ENCODE measurements at regions not wholly inside any gene's neighbourhood (a gene's known extent, or its start where the extent isn't known, plus 50 kb on each side); places are given as distances from the start of the nearest gene placed in this dataset.
"Not testable (repeated sequence)": the region's sequence is repeated elsewhere in the genome, so short reads cannot be mapped to it uniquely, and the experiment has no call there.

DNA sequence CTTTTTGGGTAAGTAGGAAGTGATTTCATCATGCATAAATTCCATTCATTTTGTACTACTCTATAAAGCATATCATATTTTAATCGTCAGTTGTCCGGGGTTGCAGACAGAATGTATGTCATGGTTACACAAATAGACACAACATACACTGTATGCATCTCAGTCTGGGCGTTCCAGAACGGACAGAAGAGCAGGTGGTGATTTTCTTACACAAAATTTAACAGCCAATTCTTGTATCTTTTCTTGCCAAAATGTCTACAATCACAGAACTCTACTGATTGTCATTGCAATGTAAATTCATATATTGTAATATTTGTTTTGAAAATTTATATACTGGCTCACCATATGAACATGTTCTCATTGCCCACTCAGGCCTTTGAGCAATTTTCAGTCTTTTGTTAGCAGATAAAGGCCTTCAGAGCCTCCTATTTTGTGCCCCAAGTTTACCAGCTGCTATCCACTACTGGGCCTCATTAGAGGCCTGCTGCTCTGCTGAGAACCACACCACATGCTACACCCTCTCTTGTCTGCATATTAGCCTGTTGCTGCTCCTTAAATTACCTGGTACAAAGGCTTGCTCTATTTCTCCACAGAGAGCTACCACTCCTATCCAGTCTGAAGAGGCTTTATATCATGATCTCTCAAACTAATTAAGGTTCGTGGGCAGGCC lies 61.5 kb downstream of the PRDM13 start:
- no peak for DNase-seq (ENCODE audit: low read depth, low spot score)

DNA sequence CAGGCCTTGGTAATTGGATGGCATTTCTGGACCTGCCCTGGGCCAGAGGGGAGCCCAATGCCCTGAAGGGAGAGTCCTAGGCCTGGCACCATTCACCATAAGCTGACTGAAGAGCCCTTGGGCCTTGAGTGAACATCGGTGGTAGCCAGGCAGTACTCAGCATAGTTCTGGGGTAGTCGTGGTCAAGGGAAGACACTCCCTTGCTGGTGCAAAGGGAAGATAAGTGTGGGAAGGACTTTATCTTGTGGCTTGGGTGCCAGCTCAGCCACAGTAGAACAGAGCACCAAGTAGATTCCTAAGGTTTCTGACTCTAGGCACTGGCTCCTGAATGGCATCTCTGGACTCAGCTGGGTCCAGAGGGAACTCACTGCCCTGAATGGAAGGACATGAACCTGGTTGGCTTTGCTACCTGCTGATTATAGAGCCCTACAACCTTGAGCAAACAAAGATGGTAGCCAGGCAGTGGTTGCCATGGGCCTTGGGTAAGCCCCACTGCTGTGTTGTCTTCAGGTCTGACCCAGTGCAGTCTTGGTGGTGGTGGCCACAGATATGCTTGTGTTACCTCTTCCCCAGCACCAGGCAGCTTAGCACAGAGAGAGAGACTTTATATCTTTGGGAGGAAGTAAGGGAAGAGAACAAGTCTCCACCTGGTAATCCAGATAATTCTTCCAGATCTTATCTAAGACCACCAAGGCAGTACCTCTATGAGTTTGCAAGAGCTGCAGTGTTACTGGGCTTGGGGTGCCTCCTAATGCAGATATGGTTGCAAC lies 83.5 kb downstream of the PRDM13 start:
- DNase-seq (ENCODE audit: low read depth, low spot score): no peak

DNA sequence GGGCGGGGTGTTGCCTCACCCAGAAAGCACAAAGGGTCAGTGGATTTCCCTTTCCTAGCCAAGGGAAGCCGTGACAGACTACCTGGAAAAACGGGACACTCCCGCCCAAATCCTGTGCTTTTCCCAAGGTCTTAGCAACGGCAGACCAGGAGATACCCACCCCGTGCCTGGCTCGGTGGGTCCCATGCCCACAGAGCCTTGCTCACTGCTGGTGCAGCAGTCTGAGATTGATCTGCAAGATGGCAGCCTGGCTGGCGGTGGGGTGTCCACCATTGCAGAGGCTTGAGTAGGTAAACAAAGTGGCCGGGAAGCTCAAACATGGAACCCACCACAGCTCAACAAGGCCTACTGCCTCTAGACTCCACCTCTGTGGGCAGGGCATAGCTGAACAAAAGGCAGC lies 95.7 kb downstream of the PRDM13 start:
- DNase-seq (ENCODE audit: low read depth, low spot score): not testable (repeated sequence)

DNA sequence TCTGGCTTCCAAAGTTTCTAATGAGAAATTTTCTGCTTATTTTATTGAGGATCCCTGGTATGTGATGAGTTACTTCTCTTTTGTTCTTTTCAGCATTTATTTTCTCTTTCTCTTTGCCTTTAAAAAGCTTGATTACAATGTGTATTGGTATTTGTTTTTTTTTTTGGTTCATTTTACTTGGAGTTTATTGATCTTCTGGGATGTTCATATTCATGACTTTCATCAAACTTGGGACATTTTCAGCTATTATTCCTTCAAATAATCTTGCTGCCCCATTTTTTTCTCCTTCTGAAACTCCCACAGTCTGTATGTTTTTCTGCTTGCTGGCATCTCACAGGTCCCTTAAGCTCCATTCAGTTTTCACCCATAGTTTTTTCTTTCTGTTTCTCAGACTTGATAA lies 102.4 kb downstream of the PRDM13 start:
- DNase-seq (ENCODE audit: low read depth, low spot score): no peak

DNA sequence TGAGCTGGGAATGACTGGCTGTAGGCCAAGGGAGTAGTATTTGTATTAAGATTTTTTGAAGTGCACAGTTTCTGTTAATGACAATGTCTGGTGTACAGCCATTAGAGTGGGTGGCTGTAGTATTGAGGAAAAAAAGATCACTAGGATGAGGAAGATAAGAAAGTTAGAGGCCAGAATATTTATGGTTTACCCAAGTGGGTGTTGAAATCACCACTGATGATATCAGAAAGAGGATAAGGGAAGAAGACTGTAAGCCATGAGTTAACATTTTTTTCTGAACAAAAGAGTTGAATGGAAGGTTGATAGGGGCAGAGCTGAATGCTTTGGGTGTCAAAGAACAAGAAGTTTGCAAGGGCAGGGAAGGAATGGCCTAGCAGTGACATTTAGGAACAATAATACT lies 104.7 kb downstream of the PRDM13 start:
- DNase-seq (ENCODE audit: low read depth, low spot score): no peak

DNA sequence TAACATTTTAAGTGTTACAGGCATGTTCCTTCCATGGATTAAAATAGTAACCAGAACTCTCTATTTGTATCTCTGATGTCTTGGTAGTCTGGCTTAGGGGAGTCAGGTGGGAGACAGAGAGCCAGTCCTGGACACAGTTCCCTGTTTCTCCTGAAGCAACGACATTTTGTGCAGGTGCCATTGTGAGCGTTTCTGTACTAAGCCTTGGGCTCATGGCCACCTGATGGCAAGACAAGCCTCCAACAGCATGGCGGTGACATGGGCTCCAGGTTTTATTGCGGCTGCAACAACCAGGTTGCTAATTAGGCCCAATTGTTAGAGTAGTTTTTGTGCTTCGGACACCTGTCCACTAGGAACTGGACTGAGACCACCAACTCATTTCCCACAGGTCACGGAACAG lies 105.3 kb downstream of the PRDM13 start:
- no peak for DNase-seq (ENCODE audit: low read depth, low spot score)

DNA sequence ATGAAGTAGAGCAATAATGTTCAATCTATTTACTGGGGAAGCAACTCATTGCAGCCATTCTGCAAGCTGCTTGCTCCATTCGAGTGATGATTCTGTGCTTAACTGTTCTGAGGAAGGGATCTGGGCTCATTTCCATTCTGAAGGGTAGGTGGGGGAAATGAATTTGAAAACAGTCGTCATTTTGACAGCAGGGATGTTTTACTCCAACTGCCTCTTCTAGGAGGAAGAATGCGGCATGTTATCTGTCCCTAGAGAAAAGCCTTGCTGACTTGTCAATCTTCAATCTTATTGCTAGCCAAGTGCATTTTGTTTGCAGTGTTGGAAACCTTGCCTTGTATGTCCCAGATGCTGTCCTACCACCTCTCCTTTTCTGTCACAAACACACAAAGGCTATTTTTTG lies 105.9 kb downstream of the PRDM13 start:
- DNase-seq (ENCODE audit: low read depth, low spot score): no peak

DNA sequence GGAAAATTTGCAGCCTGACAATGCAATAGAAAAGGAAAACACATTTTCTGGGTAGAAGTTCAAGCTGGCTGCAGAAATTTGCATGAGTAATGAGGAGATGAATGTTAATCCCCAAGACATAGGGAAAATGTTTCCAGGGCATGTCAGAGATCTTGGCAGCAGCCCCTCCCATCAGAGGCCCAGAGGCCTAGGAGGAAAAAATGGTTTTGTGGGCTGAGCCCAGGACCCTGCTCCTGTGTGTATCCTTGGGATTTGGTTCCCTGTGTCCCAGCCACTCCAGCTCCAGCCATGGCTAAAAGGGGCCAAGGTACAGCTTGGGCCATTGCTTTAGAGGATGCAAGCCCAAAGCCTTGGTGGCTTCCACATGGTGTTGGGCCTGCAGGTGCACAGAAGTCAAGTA lies 115.4 kb downstream of the PRDM13 start:
- DNase-seq (ENCODE audit: low read depth, low spot score): not testable (repeated sequence)

DNA sequence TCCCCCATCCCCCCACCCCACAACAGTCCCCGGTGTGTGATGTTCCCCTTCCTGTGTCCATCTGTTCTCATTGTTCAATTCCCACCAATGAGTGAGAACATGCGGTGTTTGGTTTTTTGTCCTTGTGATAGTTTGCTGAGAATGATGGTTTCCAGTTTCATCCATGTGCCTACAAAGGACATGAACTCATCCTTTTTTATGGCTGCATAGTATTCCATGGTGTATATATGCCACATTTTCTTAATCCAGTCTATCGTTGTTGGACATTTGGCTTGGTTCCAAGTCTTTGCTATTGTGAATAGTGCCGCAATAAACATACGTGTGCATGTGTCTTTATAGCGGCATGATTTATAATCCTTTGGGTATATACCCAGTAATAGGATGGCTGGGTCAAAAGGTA lies 123.6 kb downstream of the PRDM13 start:
- not testable (repeated sequence) for DNase-seq (ENCODE audit: low read depth, low spot score)

DNA sequence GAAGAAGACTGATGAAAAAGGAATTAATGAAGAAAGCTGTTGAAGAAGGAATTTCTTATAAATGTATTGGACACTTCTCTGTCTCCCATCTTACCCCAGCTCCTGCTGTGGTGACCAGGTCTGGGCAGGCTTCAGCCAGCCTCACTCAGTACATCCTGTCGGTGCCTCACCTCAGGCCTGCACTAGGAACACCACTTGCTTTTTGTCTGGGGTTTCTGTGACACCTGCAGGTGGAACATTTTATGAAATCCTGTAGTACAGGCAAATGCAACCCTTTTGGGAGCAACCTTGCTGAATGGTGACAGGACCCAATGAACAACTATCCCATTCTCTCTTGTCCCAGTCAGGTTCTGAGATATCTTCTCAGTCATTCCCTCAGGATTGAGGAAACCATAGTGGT lies 129.7 kb downstream of the PRDM13 start:
- no peak for DNase-seq (ENCODE audit: low read depth, low spot score)

DNA sequence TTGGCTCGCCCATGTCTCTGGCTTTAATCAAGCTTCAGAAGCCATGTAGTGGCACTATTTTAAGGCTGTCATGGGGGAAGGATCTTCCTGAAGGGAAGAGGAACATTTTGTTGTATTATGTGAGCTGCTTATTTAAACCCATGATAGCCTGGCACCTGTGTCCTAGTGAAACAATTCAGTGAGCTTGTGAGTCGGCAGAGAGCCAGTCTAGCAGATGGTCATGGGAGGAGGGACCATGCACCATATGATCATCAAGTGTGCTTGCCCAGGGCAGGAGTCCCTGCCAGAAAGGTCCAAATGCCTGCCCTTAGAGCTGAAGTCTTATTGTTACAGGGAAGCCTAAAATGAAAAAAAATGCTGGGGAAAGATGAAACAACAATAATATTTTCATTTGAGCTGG lies 132.9 kb downstream of the PRDM13 start:
- no peak for DNase-seq (ENCODE audit: low read depth, low spot score)

DNA sequence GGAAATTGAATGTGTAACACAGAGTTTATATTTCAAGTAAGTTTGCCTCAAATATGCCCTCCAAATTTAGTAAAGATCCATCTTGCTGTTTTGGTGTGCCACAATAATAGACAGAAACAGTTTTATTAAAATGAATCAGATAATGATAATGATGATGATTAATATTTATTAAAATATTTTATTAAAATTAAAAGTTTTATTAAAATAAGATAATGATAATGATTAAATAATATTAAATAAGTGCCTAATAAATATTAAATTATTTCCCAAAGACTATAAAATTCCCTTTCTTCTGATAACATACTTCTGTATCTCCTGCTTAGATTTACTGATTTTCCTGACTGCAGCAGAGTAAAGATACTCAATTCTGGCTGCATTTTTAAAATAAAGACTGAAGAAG lies 134.5 kb downstream of the PRDM13 start:
- no peak for DNase-seq (ENCODE audit: low read depth, low spot score)

DNA sequence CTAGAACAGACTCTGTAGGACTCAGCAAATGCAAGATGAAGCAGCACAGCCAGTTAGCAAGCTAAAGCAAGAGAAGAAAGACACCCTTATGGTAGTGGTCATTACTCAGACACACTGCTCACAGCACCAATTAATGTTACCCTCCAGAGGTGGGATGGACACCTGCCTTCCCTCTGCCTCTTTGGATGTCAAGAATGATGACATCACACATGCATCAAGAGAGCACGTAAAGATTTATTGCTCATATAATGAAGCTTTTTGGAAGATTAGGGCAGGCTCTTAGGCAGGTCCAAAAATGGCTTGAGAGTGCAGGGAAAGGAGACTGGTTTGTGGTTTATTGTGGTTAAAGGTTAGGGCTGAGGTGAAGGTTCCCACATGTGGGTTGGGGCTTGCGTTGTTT lies 137.0 kb downstream of the PRDM13 start:
- DNase-seq (ENCODE audit: low read depth, low spot score): no peak

DNA sequence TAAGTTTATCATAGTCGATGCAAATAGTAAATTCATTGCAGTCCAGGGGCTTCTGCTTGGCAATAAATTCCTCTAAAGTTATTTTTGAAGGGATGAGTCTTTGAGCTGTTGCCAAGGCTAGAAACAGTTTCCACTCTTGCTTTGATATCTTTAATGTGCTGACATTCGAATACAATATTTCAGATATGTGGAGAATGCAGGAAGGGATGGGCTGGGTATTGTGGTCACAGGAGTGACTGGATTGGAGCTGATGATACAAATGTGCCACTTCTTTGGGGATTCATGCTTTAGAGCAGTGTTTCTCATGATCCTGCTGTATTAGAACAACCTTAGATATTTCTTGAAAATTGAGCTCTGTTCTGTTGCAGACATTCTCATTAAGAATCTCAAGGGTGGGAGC lies 139.0 kb downstream of the PRDM13 start:
- DNase-seq (ENCODE audit: low read depth, low spot score): no peak

DNA sequence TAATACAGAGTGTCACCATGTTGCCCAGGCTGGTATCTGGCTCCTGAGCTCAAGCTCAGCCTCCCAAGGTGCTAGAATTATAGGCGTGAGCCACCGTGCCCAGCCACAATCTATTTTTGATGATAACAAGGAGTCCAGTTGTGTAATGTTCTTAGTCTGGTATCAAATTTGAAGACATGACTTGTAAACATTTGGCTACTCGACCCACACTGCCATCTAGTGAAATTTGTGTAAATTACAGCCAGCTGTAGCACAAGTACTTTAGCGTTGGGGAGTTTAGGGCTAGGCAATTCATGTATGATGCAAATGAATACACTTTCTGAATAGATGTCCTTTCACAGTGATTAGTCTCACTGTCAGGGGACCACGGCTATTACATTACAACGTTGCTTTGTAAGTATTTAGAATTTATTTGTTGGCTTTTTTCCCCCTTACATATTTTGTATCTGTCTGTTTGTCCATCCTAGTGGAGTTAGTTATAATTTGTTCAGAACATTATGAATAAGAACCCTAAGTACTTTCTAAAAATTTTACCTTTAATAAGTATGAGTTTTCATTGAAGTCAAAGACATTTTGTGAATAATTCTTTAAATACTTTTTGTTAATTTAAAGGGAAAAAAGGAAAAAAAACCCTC lies 139.7 kb downstream of the PRDM13 start:
- peak; percentile 36 for DNase-seq (ENCODE audit: low read depth, low spot score)

DNA sequence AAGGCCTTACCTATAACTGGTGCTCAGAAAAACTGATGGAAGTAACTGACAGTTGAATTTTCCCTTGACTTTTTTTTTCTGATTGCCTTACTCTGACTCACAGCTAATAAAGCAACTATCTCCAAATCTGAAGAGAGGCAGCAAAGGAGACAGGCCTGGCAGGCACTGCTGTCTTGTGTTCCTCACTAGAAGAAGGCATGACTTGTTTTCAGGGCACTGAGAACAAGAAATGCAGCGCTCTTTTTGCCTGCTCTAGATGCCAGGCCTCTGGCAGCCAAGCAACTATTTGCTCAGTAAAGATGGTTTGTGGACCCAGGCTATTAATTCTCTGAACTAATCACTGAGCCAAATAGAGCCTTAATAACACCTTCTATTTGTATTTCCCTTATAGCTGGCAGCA lies 155.1 kb downstream of the PRDM13 start:
- DNase-seq (ENCODE audit: low read depth, low spot score): no peak

DNA sequence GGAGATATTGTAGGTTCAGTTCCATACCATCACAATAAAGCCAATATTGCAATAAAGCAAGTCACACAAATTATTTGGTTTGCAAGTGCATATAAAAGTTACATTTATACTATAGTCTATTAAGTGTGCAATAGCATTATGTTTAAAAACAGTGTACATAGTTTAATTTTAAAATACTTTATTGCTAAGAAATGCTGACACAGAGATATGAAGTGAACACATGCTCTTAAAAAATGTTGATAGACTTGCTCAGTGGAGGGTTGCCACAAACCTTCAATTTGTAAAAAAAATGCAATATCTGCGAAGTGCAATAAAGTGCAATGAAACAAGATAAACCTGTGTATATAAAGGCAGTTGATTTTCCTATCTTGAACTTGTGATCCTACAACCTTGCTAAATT lies 161.5 kb downstream of the PRDM13 start:
- no peak for DNase-seq (ENCODE audit: low read depth, low spot score)

DNA sequence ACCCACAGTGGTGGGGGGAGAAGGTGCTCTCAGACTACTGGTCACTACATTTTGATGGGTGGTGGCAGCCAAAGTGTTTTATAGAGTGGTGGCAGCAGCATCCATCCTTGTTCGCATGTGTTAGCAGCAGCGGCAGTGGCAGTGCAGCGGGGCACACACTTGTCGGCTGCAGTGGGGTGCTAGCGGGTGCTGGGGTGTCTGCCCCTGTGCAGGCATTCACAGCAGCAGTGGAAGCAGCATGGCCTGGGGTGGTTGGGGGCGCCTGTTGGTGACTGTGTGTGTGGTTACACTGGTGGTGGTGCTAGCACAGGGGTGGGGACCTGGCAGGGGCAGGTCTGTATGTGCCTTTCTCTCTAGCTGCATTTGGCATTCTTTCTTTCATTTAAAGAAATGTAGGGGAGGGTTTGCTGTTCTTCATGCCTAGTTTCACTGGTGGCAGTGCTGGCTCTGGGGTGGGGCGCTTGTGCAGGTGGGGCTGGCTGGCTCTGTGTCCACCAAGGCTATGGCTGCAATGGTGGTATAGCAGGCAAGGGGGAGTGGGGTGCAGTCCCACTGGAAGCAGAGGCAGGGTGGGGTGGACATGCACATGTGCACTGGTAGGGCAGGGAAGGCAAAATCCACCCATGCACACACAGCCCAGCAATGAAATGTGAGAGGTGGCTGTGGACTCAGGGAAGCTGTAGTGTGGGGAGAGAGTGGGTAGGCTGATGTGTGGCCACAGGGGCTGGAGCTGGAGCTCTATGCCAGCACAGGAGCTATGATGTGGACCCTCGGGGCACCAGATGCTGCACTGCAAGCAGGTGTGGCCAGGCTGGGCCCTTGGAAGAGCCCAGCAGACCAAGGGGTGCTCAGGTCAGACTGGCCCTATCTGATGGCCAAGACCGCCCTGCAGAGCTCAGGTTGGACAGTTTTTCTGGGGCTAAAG lies 173.3 kb downstream of the PRDM13 start:
- no peak for DNase-seq (ENCODE audit: low read depth, low spot score)

DNA sequence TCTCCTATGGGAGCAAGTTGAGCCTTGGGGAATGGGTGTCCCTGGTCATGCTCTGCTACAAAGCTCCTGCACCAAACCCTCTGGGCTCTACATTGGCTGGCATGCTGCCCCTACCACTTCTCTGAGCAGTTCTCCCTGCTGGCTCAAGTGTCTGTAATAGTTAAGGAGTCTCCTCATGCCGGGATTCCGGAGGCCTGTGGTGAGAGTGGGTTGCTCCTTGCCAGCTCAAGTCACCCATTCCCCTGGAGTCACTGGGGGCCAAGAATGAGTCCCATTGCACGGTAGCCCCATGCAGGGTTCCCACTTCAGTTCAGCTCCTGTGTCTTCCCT lies 173.9 kb downstream of the PRDM13 start:
- DNase-seq (ENCODE audit: low read depth, low spot score): no peak

DNA sequence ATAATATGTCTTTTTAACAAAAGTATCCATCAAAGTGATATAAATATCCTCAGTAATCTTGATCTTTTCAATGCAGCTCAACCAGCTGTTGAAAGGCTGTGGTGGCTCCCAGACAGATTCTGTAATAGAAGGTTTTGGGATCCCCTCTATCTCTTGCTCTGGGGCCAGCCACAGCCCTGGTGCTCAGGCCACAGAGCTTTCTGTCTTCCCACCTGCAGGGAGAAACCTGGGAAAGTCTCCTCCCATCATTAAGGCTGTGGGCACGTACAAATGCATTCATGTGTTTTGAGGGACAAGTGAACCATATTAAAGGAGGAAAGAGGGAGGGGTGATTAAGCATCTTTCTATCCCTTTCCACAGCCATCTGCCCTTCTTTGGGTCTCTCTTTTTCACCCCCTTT lies 183.1 kb downstream of the PRDM13 start:
- DNase-seq (ENCODE audit: low read depth, low spot score): no peak

DNA sequence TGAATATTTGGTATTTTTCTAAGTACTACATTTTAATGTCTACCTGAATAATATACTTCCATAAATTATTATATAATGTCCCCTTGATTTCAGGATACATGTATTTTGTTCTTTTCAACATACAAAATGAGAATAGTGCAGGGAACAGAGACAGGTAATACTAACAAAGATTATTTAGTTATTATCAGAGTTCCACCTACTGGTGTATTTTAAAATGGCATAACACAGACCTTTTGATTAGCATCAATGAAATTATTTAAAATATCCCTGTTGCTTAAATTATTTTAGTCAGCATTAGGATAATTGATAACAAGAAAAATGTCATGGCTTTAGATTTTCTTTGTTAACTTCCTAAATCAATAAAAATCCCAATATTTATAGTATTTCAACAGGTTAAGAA lies 184.0 kb downstream of the PRDM13 start:
- DNase-seq (ENCODE audit: low read depth, low spot score): no peak

DNA sequence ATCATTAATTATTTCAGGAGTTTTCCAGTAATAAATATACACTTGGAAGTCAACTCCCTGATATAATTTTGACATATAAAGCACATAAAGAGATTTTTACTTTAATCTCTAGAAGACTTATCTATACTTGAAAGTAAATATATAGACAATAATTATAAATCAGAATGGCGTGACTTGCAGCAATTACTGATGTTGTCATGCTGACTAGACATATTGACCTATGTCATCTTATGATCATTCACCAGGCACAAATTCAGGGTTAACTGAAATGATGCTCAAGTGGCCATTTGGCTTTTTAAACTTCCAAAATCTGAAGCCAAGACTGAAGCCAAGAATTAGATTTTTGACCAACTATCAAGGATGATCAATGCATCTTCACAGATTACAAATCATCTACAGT lies 192.2 kb downstream of the MCHR2 start:
- no peak for DNase-seq (ENCODE audit: low read depth, low spot score)

Measured in brain pericyte (primary cell).